ENCODE measurements at regions not wholly inside any gene's neighbourhood (a gene's known extent, or its start where the extent isn't known, plus 50 kb on each side); places are given as distances from the start of the nearest gene placed in this dataset.

- TF ChIP-seq EZH2 (IDR thresholded peaks at IDR 0.05; ENCODE audit: insufficient read depth, poor library complexity, severe bottlenecking) (no peak), EZH2phosphoT487 (IDR thresholded peaks at IDR 0.05; ENCODE audit: insufficient read depth, low read depth) (no peak)
These were observed 101.4 kb downstream of the RMI2 start for GRCh38 chr16:11446566-11447119.
